Fibroblast of pulmonary artery (primary cell): ENCODE measurements at regions not wholly inside any gene's neighbourhood (a gene's known extent, or its start where the extent isn't known, plus 50 kb on each side); places are given as distances from the start of the nearest gene placed in this dataset.

Experiments used
- DNase-seq: peaks from one replicate; pipeline ENCODE4 v3.0.0-alpha.2; 2010; ENCODE audit warnings: low read depth
- H3K4me3 ChIP-seq: replicated peaks from 2 replicates; pipeline ENCODE4 v1.5.1; 2011; ENCODE audit warnings: low read depth, mild to moderate bottlenecking, control low read depth, low read length, moderate library complexity
- CTCF ChIP-seq: IDR thresholded peaks from 2 replicates; pipeline ENCODE4 v1.5.1; 2011; ENCODE audit warnings: mild to moderate bottlenecking, control low read depth, low read length, inconsistent platforms; ENCODE audit errors: missing control alignments

- TF ChIP-seq CTCF = no peak
- DNase-seq = no peak
- no peak overlapping the region for H3K4me3 ChIP-seq
Measured at GRCh38 chr1:163523375-163524029, 201.7 kb downstream of the NUF2 start.

- no peak overlapping the region for H3K4me3 ChIP-seq
- DNase-seq = peak; percentile 52
- peak; percentile 61 for TF ChIP-seq CTCF
Measured at GRCh38 chr1:163528710-163529348, 207.1 kb downstream of the NUF2 start.

- DNase-seq = no peak
- TF ChIP-seq CTCF = no peak
- no peak overlapping the region for H3K4me3 ChIP-seq
Measured at GRCh38 chr1:163531345-163531744, 209.6 kb downstream of the NUF2 start.

GRCh38 chr1:163535401-163535800, 213.6 kb downstream of the NUF2 start:
- no peak for TF ChIP-seq CTCF
- no peak for DNase-seq
- H3K4me3 ChIP-seq = no peak overlapping the region

GRCh38 chr1:163535807-163536206, 214.1 kb downstream of the NUF2 start:
- peak; percentile 32 for TF ChIP-seq CTCF
- H3K4me3 ChIP-seq = no peak overlapping the region
- DNase-seq = peak; percentile 51

- DNase-seq = no peak
- no peak overlapping the region for H3K4me3 ChIP-seq
- TF ChIP-seq CTCF = no peak
Measured at GRCh38 chr1:163537809-163538208, 216.1 kb downstream of the NUF2 start.

- no peak for TF ChIP-seq CTCF
- H3K4me3 ChIP-seq = no peak overlapping the region
- DNase-seq = no peak
Measured at GRCh38 chr1:163538667-163539066, 216.9 kb downstream of the NUF2 start.
